ENCODE measurements at regions not wholly inside any gene's neighbourhood (a gene's known extent, or its start where the extent isn't known, plus 50 kb on each side); places are given as distances from the start of the nearest gene placed in this dataset.

GRCh38 chr1:34270181-34270580, 93.5 kb downstream of the C1orf94 start:
- Histone ChIP-seq H3K27me3 (ENCODE audit: insufficient read depth, low read length, poor library complexity) (peaks cover 3% of the 10 kb centered on the region), H3K27ac (ENCODE audit: low read length) (no peak overlapping the region), H3K9me3 (ENCODE audit: insufficient read depth, low read length, severe bottlenecking) (no peaks in the 10 kb centered on the region), H2AFZ (ENCODE audit: low read depth, low read length) (no peak overlapping the region), H3K36me3 (ENCODE audit: insufficient read depth, low read length) (no peaks in the 10 kb centered on the region), H4K20me1 (ENCODE audit: insufficient read depth, low read length) (no peaks in the 10 kb centered on the region), H3K9ac (ENCODE audit: low read depth, low read length) (no peak overlapping the region), H3K4me1 (ENCODE audit: insufficient read depth, low read length) (no peaks in the 10 kb centered on the region), H3K4me3 (ENCODE audit: low read depth in 1 of 2, low read length in 2 of 2) (no peak overlapping the region), H3K79me2 (ENCODE audit: insufficient read depth, low read length) (no peaks in the 10 kb centered on the region), H3K4me2 (ENCODE audit: insufficient read depth, low read length) (no peak overlapping the region)
- no peak for TF ChIP-seq EZH2 (IDR thresholded peaks at IDR 0.05; ENCODE audit: borderline replicate concordance, low read depth, low read length, severe bottlenecking)
- TF ChIP-seq CTCF (IDR thresholded peaks at IDR 0.05; ENCODE audit: borderline replicate concordance, extremely low read depth, low read length, poor library complexity, severe bottlenecking), result no peak
- no peak for DNase-seq
- no peak for ATAC-seq (ENCODE audit: insufficient read depth, low read depth)

GRCh38 chr1:34272152-34272551, 95.4 kb downstream of the C1orf94 start:
- H4K20me1 ChIP-seq (ENCODE audit: insufficient read depth, low read length), result no peaks in the 10 kb centered on the region
- H3K79me2 ChIP-seq (ENCODE audit: insufficient read depth, low read length), result no peaks in the 10 kb centered on the region
- no peak overlapping the region for H2AFZ ChIP-seq (ENCODE audit: low read depth, low read length)
- TF ChIP-seq CTCF (IDR thresholded peaks at IDR 0.05; ENCODE audit: borderline replicate concordance, extremely low read depth, low read length, poor library complexity, severe bottlenecking) (no peak), EZH2 (IDR thresholded peaks at IDR 0.05; ENCODE audit: borderline replicate concordance, low read depth, low read length, severe bottlenecking) (no peak)
- H3K9ac ChIP-seq (ENCODE audit: low read depth, low read length), result no peak overlapping the region
- H3K27me3 ChIP-seq (ENCODE audit: insufficient read depth, low read length, poor library complexity), result no peaks in the 10 kb centered on the region
- H3K9me3 ChIP-seq (ENCODE audit: insufficient read depth, low read length, severe bottlenecking), result no peaks in the 10 kb centered on the region
- no peaks in the 10 kb centered on the region for H3K4me1 ChIP-seq (ENCODE audit: insufficient read depth, low read length)
- DNase-seq (no peak), ATAC-seq (ENCODE audit: insufficient read depth, low read depth) (no peak)
- H3K4me2 ChIP-seq (ENCODE audit: insufficient read depth, low read length), result no peak overlapping the region
- H3K4me3 ChIP-seq (ENCODE audit: low read depth in 1 of 2, low read length in 2 of 2), result no peak overlapping the region
- no peaks in the 10 kb centered on the region for H3K36me3 ChIP-seq (ENCODE audit: insufficient read depth, low read length)
- no peak overlapping the region for H3K27ac ChIP-seq (ENCODE audit: low read length)

GRCh38 chr1:34275150-34275549, 98.4 kb downstream of the C1orf94 start:
- Histone ChIP-seq H4K20me1 (ENCODE audit: insufficient read depth, low read length) (no peaks in the 10 kb centered on the region), H3K4me3 (ENCODE audit: low read depth in 1 of 2, low read length in 2 of 2) (no peak overlapping the region), H3K4me2 (ENCODE audit: insufficient read depth, low read length) (no peak overlapping the region), H3K79me2 (ENCODE audit: insufficient read depth, low read length) (no peaks in the 10 kb centered on the region), H3K9me3 (ENCODE audit: insufficient read depth, low read length, severe bottlenecking) (no peaks in the 10 kb centered on the region), H3K36me3 (ENCODE audit: insufficient read depth, low read length) (no peaks in the 10 kb centered on the region), H3K9ac (ENCODE audit: low read depth, low read length) (no peak overlapping the region), H2AFZ (ENCODE audit: low read depth, low read length) (no peak overlapping the region), H3K4me1 (ENCODE audit: insufficient read depth, low read length) (no peaks in the 10 kb centered on the region), H3K27ac (ENCODE audit: low read length) (no peak overlapping the region), H3K27me3 (ENCODE audit: insufficient read depth, low read length, poor library complexity) (no peaks in the 10 kb centered on the region)
- no peak for ATAC-seq (ENCODE audit: insufficient read depth, low read depth)
- DNase-seq, result no peak
- TF ChIP-seq EZH2 (IDR thresholded peaks at IDR 0.05; ENCODE audit: borderline replicate concordance, low read depth, low read length, severe bottlenecking), result no peak
- no peak for TF ChIP-seq CTCF (IDR thresholded peaks at IDR 0.05; ENCODE audit: borderline replicate concordance, extremely low read depth, low read length, poor library complexity, severe bottlenecking)

GRCh38 chr1:34276606-34277005, 99.9 kb downstream of the C1orf94 start:
- Histone ChIP-seq H3K27ac (ENCODE audit: low read length) (no peak overlapping the region), H4K20me1 (ENCODE audit: insufficient read depth, low read length) (no peaks in the 10 kb centered on the region), H3K9me3 (ENCODE audit: insufficient read depth, low read length, severe bottlenecking) (no peaks in the 10 kb centered on the region), H3K27me3 (ENCODE audit: insufficient read depth, low read length, poor library complexity) (no peaks in the 10 kb centered on the region), H3K36me3 (ENCODE audit: insufficient read depth, low read length) (no peaks in the 10 kb centered on the region), H2AFZ (ENCODE audit: low read depth, low read length) (no peak overlapping the region), H3K4me1 (ENCODE audit: insufficient read depth, low read length) (no peaks in the 10 kb centered on the region), H3K79me2 (ENCODE audit: insufficient read depth, low read length) (no peaks in the 10 kb centered on the region), H3K4me3 (ENCODE audit: low read depth in 1 of 2, low read length in 2 of 2) (no peak overlapping the region), H3K4me2 (ENCODE audit: insufficient read depth, low read length) (no peak overlapping the region), H3K9ac (ENCODE audit: low read depth, low read length) (no peak overlapping the region)
- TF ChIP-seq EZH2 (IDR thresholded peaks at IDR 0.05; ENCODE audit: borderline replicate concordance, low read depth, low read length, severe bottlenecking) (no peak), CTCF (IDR thresholded peaks at IDR 0.05; ENCODE audit: borderline replicate concordance, extremely low read depth, low read length, poor library complexity, severe bottlenecking) (no peak)
- no peak for DNase-seq
- no peak for ATAC-seq (ENCODE audit: insufficient read depth, low read depth)

Data from DND-41 (cell line).